Endothelial cell (in vitro differentiated cells): ENCODE measurements at regions not wholly inside any gene's neighbourhood (a gene's known extent, or its start where the extent isn't known, plus 50 kb on each side); places are given as distances from the start of the nearest gene placed in this dataset.

ENCODE experiments used
- DNase-seq: peaks from one replicate; pipeline ENCODE4 v3.0.0; 2021; ENCODE audit warnings: low spot score
- H3K27ac Mint-ChIP-seq: one replicate; pipeline ENCODE4 v1.8.0; 2021; ENCODE audit warnings: mixed read lengths, inconsistent platforms; ENCODE audit not compliant: unreplicated experiment
- H3K27me3 Mint-ChIP-seq: one replicate; pipeline ENCODE4 v1.8.0; 2021; ENCODE audit warnings: mild to moderate bottlenecking, moderate library complexity, mixed read lengths, inconsistent platforms; ENCODE audit not compliant: unreplicated experiment
- H3K36me3 Mint-ChIP-seq: one replicate; pipeline ENCODE4 v1.8.0; 2021; ENCODE audit warnings: mild to moderate bottlenecking, low read depth, mixed read lengths, inconsistent platforms; ENCODE audit not compliant: unreplicated experiment
- H3K4me1 Mint-ChIP-seq: one replicate; pipeline ENCODE4 v1.8.0; 2021; ENCODE audit warnings: mild to moderate bottlenecking, mixed read lengths, inconsistent platforms; ENCODE audit not compliant: unreplicated experiment
- H3K4me3 Mint-ChIP-seq: one replicate; pipeline ENCODE4 v1.8.0; 2021; ENCODE audit warnings: mild to moderate bottlenecking, mixed read lengths, inconsistent platforms; ENCODE audit not compliant: unreplicated experiment
- H3K9me3 Mint-ChIP-seq: one replicate; pipeline ENCODE4 v1.8.0; 2021; ENCODE audit warnings: mixed read lengths, inconsistent platforms; ENCODE audit not compliant: unreplicated experiment
- CTCF ChIP-seq: fragments of 200-600 bp; sonication (generic); IDR thresholded peaks from one replicate; pipeline ENCODE4 v1.5.0; 2021; ENCODE audit warnings: antibody characterized with exemption; ENCODE audit not compliant: unreplicated experiment

- Mint-ChIP-seq H3K4me3 (no peak overlapping the region), H3K27me3 (no peaks in the 10 kb centered on the region), H3K36me3 (no peaks in the 10 kb centered on the region)
Observed at GRCh38 chr13:47159853-47160550, 263.1 kb upstream of the HTR2A start.

GRCh38 chr13:47158593-47158992 lies 261.7 kb upstream of the HTR2A start:
- H3K27ac Mint-ChIP-seq, result no peak overlapping the region
- H3K27me3 Mint-ChIP-seq, result no peaks in the 10 kb centered on the region
- no peak overlapping the region for H3K4me3 Mint-ChIP-seq
- H3K36me3 Mint-ChIP-seq, result no peaks in the 10 kb centered on the region
- no peaks in the 10 kb centered on the region for H3K9me3 Mint-ChIP-seq
- no peak for DNase-seq
- no peaks in the 10 kb centered on the region for H3K4me1 Mint-ChIP-seq
- TF ChIP-seq CTCF, result no peak

More at GRCh38 chr13:47159853-47160550, 263.1 kb upstream of the HTR2A start:
- TF ChIP-seq CTCF, result no peak
- no peaks in the 10 kb centered on the region for H3K9me3 Mint-ChIP-seq
- no peak overlapping the region for H3K27ac Mint-ChIP-seq
- H3K4me1 Mint-ChIP-seq, result no peaks in the 10 kb centered on the region
- DNase-seq, result no peak

GRCh38 chr13:47148543-47148942 lies 251.7 kb upstream of the HTR2A start:
- Mint-ChIP-seq H3K27ac (no peak overlapping the region), H3K9me3 (no peaks in the 10 kb centered on the region), H3K4me3 (no peak overlapping the region), H3K27me3 (peaks cover 1% of the 10 kb centered on the region), H3K36me3 (no peaks in the 10 kb centered on the region), H3K4me1 (no peaks in the 10 kb centered on the region)
- TF ChIP-seq CTCF, result no peak
- no peak for DNase-seq

GRCh38 chr13:47147812-47148119 lies 250.9 kb upstream of the HTR2A start:
- Mint-ChIP-seq H3K4me3 (no peak overlapping the region), H3K9me3 (no peaks in the 10 kb centered on the region), H3K27ac (no peak overlapping the region), H3K27me3 (peaks cover 1% of the 10 kb centered on the region), H3K4me1 (no peaks in the 10 kb centered on the region), H3K36me3 (no peaks in the 10 kb centered on the region)
- no peak for DNase-seq
- no peak for TF ChIP-seq CTCF

- no peak for TF ChIP-seq CTCF
- no peak overlapping the region for H3K27ac Mint-ChIP-seq
Observed at GRCh38 chr13:47146991-47147811, 250.3 kb upstream of the HTR2A start.

More at GRCh38 chr13:47146991-47147811, 250.3 kb upstream of the HTR2A start:
- Mint-ChIP-seq H3K27me3 (peaks cover 1% of the 10 kb centered on the region), H3K9me3 (no peaks in the 10 kb centered on the region), H3K4me3 (no peak overlapping the region), H3K4me1 (no peaks in the 10 kb centered on the region), H3K36me3 (no peaks in the 10 kb centered on the region)
- DNase-seq, result no peak
